ENCODE measurements at regions not wholly inside any gene's neighbourhood (a gene's known extent, or its start where the extent isn't known, plus 50 kb on each side); places are given as distances from the start of the nearest gene placed in this dataset.

DNA sequence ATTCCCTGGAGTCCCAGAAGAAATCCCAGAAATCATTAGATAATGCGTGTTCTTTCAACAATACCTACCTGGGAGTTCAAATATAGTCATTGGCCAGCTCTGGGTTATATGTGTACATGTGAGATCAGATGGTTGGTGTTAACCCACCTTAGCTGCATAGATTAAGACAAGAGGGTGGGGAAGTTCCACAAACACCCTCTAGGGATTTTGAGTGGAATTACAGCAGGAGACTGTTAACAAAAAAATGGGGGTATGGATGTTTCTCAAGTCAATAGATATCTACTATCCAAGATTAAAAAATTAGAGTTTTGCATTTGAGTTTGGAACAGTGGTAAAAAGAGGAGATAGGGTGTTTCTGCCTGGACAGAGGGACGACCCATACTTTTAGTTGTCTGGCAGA, 282.5 kb upstream of the CNTN3 start:
- Histone ChIP-seq H3K27me3 (ENCODE audit: control insufficient read depth, insufficient read depth, low read length, poor library complexity, severe bottlenecking) (no peaks in the 10 kb centered on the region), H3K9ac (ENCODE audit: extremely low read depth, low read length, poor library complexity, severe bottlenecking) (no peak overlapping the region), H3K4me3 (ENCODE audit: low read length) (no peak overlapping the region), H3K27ac (ENCODE audit: low read depth, low read length) (no peak overlapping the region), H3K36me3 (ENCODE audit: control insufficient read depth, insufficient read depth, low read length) (no peaks in the 10 kb centered on the region), H3K4me1 (ENCODE audit: control insufficient read depth, insufficient read depth, low read length) (no peaks in the 10 kb centered on the region), H3K9me3 (ENCODE audit: control insufficient read depth, low read length) (no peaks in the 10 kb centered on the region)
- H3K36me3 Mint-ChIP-seq (ENCODE audit: low read depth), result no peaks in the 10 kb centered on the region
- no peaks in the 10 kb centered on the region for H3K27me3 Mint-ChIP-seq (ENCODE audit: insufficient read depth)
- TF ChIP-seq, protein P1, sequence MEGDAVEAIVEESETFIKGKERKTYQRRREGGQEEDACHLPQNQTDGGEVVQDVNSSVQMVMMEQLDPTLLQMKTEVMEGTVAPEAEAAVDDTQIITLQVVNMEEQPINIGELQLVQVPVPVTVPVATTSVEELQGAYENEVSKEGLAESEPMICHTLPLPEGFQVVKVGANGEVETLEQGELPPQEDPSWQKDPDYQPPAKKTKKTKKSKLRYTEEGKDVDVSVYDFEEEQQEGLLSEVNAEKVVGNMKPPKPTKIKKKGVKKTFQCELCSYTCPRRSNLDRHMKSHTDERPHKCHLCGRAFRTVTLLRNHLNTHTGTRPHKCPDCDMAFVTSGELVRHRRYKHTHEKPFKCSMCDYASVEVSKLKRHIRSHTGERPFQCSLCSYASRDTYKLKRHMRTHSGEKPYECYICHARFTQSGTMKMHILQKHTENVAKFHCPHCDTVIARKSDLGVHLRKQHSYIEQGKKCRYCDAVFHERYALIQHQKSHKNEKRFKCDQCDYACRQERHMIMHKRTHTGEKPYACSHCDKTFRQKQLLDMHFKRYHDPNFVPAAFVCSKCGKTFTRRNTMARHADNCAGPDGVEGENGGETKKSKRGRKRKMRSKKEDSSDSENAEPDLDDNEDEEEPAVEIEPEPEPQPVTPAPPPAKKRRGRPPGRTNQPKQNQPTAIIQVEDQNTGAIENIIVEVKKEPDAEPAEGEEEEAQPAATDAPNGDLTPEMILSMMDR (conservative IDR thresholded peaks at IDR 0.05), result peak; percentile 75
- H3K27ac Mint-ChIP-seq, result no peak overlapping the region
- WGBS, 2 experiments (ENCODE audit: insufficient coverage in 1 of 2, insufficient read length in 1 of 2), result 74 to 100% methylated on average over 1 to 2 of the region's 2 CpGs
- H3K9me3 Mint-ChIP-seq, result no peaks in the 10 kb centered on the region
- no peaks in the 10 kb centered on the region for H3K4me1 Mint-ChIP-seq
- H3K4me3 Mint-ChIP-seq, result no peak overlapping the region
- no peak for DNase-seq

DNA sequence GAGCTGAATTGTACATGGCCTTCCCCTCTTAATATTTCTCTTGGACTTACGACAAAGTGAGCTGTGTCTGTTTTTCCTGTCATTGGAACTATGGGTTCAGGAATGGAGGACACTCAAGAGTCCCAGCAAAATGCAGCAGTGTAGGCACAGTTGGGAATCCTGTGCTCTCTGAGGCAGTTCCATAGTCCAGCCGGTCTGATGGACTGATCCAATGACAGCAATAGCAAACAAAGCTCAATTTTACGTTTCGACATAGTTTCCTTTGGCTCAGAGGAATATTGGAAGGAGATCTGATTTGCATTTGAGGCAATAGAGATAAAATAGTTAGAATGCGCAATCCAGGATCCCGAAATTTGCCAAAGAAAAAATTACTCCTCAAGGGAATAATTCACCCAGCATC, 276.9 kb upstream of the CNTN3 start:
- Mint-ChIP-seq H3K4me3 (no peak overlapping the region), H3K27me3 (ENCODE audit: insufficient read depth) (no peaks in the 10 kb centered on the region), H3K4me1 (no peaks in the 10 kb centered on the region), H3K9me3 (no peaks in the 10 kb centered on the region), H3K27ac (no peak overlapping the region), H3K36me3 (ENCODE audit: low read depth) (no peaks in the 10 kb centered on the region)
- Histone ChIP-seq H3K36me3 (ENCODE audit: control insufficient read depth, insufficient read depth, low read length) (no peaks in the 10 kb centered on the region), H3K4me3 (ENCODE audit: low read length) (no peak overlapping the region), H3K4me1 (ENCODE audit: control insufficient read depth, insufficient read depth, low read length) (no peaks in the 10 kb centered on the region), H3K9me3 (ENCODE audit: control insufficient read depth, low read length) (no peaks in the 10 kb centered on the region), H3K27ac (ENCODE audit: low read depth, low read length) (no peak overlapping the region), H3K27me3 (ENCODE audit: control insufficient read depth, insufficient read depth, low read length, poor library complexity, severe bottlenecking) (no peaks in the 10 kb centered on the region), H3K9ac (ENCODE audit: extremely low read depth, low read length, poor library complexity, severe bottlenecking) (no peak overlapping the region)
- no peak for DNase-seq
- WGBS, 2 experiments (ENCODE audit: insufficient coverage in 1 of 2, insufficient read length in 1 of 2), result 88 to 93% methylated on average over 1 to 6 of the region's 6 CpGs
- TF ChIP-seq, protein P1 (conservative IDR thresholded peaks at IDR 0.05), result no peak

DNA sequence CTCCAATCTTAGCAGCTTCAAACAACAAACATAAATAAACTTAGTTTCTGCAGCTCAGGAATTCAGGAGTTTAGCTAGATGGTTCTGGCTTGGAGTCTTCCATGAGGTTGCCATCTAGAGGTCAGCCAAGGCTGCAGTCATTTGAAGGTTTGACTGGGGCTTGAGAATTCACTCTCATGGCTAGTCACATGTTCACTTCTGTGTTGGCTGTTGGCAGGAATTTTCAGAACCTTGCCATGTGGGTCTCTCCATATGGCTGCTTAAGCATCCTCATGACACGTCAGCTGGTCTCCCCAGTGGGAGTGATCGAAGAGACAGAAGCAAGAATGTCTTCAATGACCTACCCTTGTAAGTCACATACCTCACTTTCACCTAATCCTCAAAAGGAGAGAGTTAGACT, 269.2 kb upstream of the CNTN3 start:
- no peak overlapping the region for H3K27ac ChIP-seq (ENCODE audit: low read depth, low read length)
- peaks cover 1% of the 10 kb centered on the region for H3K27me3 Mint-ChIP-seq (ENCODE audit: insufficient read depth)
- no peaks in the 10 kb centered on the region for H3K4me1 Mint-ChIP-seq
- H3K9me3 Mint-ChIP-seq, result no peaks in the 10 kb centered on the region
- TF ChIP-seq, protein P1 (conservative IDR thresholded peaks at IDR 0.05), result peak; percentile 81
- DNase-seq, result peak; percentile 76
- H3K9ac ChIP-seq (ENCODE audit: extremely low read depth, low read length, poor library complexity, severe bottlenecking), result no peak overlapping the region
- WGBS, 2 experiments (ENCODE audit: insufficient coverage in 1 of 2, insufficient read length in 1 of 2), result 80% methylated on average over 2 of the region's 2 CpGs; no CpG with 5 or more reads in 1 of the 2 experiments
- no peaks in the 10 kb centered on the region for H3K27me3 ChIP-seq (ENCODE audit: control insufficient read depth, insufficient read depth, low read length, poor library complexity, severe bottlenecking)
- no peak overlapping the region for H3K4me3 Mint-ChIP-seq
- H3K4me1 ChIP-seq (ENCODE audit: control insufficient read depth, insufficient read depth, low read length), result no peaks in the 10 kb centered on the region
- no peak overlapping the region for H3K4me3 ChIP-seq (ENCODE audit: low read length)
- no peaks in the 10 kb centered on the region for H3K36me3 ChIP-seq (ENCODE audit: control insufficient read depth, insufficient read depth, low read length)
- H3K36me3 Mint-ChIP-seq (ENCODE audit: low read depth), result no peaks in the 10 kb centered on the region
- H3K9me3 ChIP-seq (ENCODE audit: control insufficient read depth, low read length), result no peaks in the 10 kb centered on the region
- H3K27ac Mint-ChIP-seq, result no peak overlapping the region
